ENCODE measurements at regions not wholly inside any gene's neighbourhood (a gene's known extent, or its start where the extent isn't known, plus 50 kb on each side); places are given as distances from the start of the nearest gene placed in this dataset.

- Histone ChIP-seq H3K4me3 (ENCODE audit: low read length) (no peak overlapping the region), H3K9me3 (ENCODE audit: control insufficient read depth, low read length) (no peaks in the 10 kb centered on the region), H3K27me3 (ENCODE audit: control insufficient read depth, insufficient read depth, low read length) (no peaks in the 10 kb centered on the region), H3K9ac (ENCODE audit: low read length) (no peak overlapping the region), H3K4me1 (ENCODE audit: control insufficient read depth, insufficient read depth, low read length) (no peaks in the 10 kb centered on the region), H3K36me3 (ENCODE audit: control insufficient read depth, insufficient read depth, low read length) (no peaks in the 10 kb centered on the region)
Measured at GRCh38 chr5:124523897-124524296, 222.5 kb downstream of the ZNF608 start.

DNA sequence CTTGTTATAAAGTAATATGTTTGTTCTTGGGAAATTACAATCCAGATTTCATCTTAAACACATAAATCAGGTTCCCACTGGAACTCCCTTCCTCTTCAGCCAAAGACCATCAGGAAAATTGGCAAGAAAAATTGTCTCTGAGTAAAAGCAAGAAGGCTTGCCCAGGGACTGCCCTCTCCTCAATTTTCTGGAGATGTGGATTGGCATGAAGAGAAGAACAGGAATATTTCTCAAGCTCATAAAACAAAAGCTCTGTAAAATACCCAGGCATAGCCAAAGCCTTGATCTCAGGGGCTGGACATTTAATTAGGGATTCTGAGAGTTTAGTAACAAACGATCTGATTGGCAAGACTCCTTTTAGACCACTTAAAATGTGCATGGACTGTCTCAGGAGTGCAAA, 223.4 kb downstream of the ZNF608 start:
- Histone ChIP-seq H3K9me3 (ENCODE audit: control insufficient read depth, low read length) (no peaks in the 10 kb centered on the region), H3K4me1 (ENCODE audit: control insufficient read depth, insufficient read depth, low read length) (no peaks in the 10 kb centered on the region)

GRCh38 chr5:124521461-124522230, 224.8 kb downstream of the ZNF608 start:
- H3K27me3 ChIP-seq (ENCODE audit: control insufficient read depth, insufficient read depth, low read length), result no peaks in the 10 kb centered on the region
- no peaks in the 10 kb centered on the region for H3K4me1 ChIP-seq (ENCODE audit: control insufficient read depth, insufficient read depth, low read length)
- no peaks in the 10 kb centered on the region for H3K9me3 ChIP-seq (ENCODE audit: control insufficient read depth, low read length)
- H3K4me3 ChIP-seq (ENCODE audit: low read length), result no peak overlapping the region
- no peak overlapping the region for H3K9ac ChIP-seq (ENCODE audit: low read length)
- no peaks in the 10 kb centered on the region for H3K36me3 ChIP-seq (ENCODE audit: control insufficient read depth, insufficient read depth, low read length)

More for the DNA sequence above, 223.4 kb downstream of the ZNF608 start:
- H3K4me3 ChIP-seq (ENCODE audit: low read length), result no peak overlapping the region
- no peaks in the 10 kb centered on the region for H3K27me3 ChIP-seq (ENCODE audit: control insufficient read depth, insufficient read depth, low read length)
- no peak overlapping the region for H3K9ac ChIP-seq (ENCODE audit: low read length)
- H3K36me3 ChIP-seq (ENCODE audit: control insufficient read depth, insufficient read depth, low read length), result no peaks in the 10 kb centered on the region

GRCh38 chr5:124519396-124519795, 227.0 kb downstream of the ZNF608 start:
- H3K4me1 ChIP-seq (ENCODE audit: control insufficient read depth, insufficient read depth, low read length), result no peaks in the 10 kb centered on the region
- H3K9ac ChIP-seq (ENCODE audit: low read length), result no peak overlapping the region
- no peaks in the 10 kb centered on the region for H3K9me3 ChIP-seq (ENCODE audit: control insufficient read depth, low read length)
- no peaks in the 10 kb centered on the region for H3K27me3 ChIP-seq (ENCODE audit: control insufficient read depth, insufficient read depth, low read length)
- no peak overlapping the region for H3K4me3 ChIP-seq (ENCODE audit: low read length)
- no peaks in the 10 kb centered on the region for H3K36me3 ChIP-seq (ENCODE audit: control insufficient read depth, insufficient read depth, low read length)

DNA sequence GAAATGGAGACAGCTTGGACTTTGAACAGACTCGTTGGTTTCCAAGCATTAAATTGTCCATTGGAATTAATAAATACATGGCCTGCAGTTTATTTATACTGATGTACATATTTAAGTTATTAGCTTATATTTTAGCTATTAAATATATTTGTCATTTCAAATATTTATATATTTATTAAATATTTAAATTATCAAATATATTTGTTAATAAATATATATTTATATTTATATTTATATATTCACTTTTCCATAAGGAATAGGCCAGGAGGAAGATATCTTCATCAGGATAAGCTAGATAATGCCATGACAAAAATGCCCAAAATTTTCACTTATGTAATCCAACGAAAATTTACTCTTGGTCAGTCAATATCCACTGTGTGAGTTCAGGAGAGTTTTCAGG, 229.9 kb downstream of the ZNF608 start:
- Histone ChIP-seq H3K36me3 (ENCODE audit: control insufficient read depth, insufficient read depth, low read length) (no peaks in the 10 kb centered on the region), H3K4me3 (ENCODE audit: low read length) (no peak overlapping the region), H3K9me3 (ENCODE audit: control insufficient read depth, low read length) (no peaks in the 10 kb centered on the region), H3K4me1 (ENCODE audit: control insufficient read depth, insufficient read depth, low read length) (no peaks in the 10 kb centered on the region), H3K27me3 (ENCODE audit: control insufficient read depth, insufficient read depth, low read length) (no peaks in the 10 kb centered on the region), H3K9ac (ENCODE audit: low read length) (no peak overlapping the region)

DNA sequence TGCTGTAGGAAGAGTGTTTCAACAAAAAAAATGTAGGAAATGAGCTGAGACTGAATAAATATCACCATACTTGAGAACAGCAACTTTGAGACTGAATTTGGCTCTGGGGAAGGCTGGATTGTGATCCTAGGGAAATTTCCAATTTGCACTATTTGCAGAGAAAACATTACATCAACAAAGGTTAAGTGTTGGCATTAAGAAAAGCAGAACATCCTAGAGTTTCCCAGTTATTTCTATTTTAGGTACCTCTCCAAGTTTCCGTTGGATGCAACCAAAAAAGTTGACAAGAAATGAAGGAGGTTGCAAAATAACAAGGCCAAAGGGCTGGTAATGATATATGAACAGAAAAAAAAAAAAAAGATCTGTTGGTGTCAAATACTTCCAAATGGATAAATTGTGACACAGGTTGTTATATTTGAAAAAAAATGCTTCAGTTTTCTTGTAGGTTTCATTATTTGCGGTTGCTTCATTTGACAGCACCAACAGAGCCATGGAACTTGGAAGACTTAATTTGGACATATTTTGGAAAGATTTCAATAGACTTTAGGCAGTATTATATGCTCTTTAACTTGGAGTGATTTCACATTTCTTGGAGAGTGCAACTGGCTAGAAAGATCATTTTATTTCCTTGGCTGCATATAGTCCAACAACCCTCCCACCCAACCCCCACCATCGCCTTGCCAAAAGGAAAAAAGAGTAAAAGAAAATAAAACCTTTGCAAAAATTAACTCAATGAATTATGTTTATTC, 230.8 kb downstream of the ZNF608 start:
- Histone ChIP-seq H3K4me1 (ENCODE audit: control insufficient read depth, insufficient read depth, low read length) (no peaks in the 10 kb centered on the region), H3K9ac (ENCODE audit: low read length) (no peak overlapping the region), H3K4me3 (ENCODE audit: low read length) (no peak overlapping the region), H3K9me3 (ENCODE audit: control insufficient read depth, low read length) (no peaks in the 10 kb centered on the region), H3K36me3 (ENCODE audit: control insufficient read depth, insufficient read depth, low read length) (no peaks in the 10 kb centered on the region), H3K27me3 (ENCODE audit: control insufficient read depth, insufficient read depth, low read length) (no peaks in the 10 kb centered on the region)

- Histone ChIP-seq H3K36me3 (ENCODE audit: control insufficient read depth, insufficient read depth, low read length) (no peaks in the 10 kb centered on the region), H3K4me3 (ENCODE audit: low read length) (no peak overlapping the region), H3K27me3 (ENCODE audit: control insufficient read depth, insufficient read depth, low read length) (no peaks in the 10 kb centered on the region), H3K9me3 (ENCODE audit: control insufficient read depth, low read length) (no peaks in the 10 kb centered on the region), H3K4me1 (ENCODE audit: control insufficient read depth, insufficient read depth, low read length) (no peaks in the 10 kb centered on the region), H3K9ac (ENCODE audit: low read length) (no peak overlapping the region)
Measured at GRCh38 chr5:124514956-124515355, 231.5 kb downstream of the ZNF608 start.

GRCh38 chr5:124512952-124513632, 233.3 kb downstream of the ZNF608 start:
- Histone ChIP-seq H3K4me3 (ENCODE audit: low read length) (no peak overlapping the region), H3K36me3 (ENCODE audit: control insufficient read depth, insufficient read depth, low read length) (no peaks in the 10 kb centered on the region), H3K27me3 (ENCODE audit: control insufficient read depth, insufficient read depth, low read length) (no peaks in the 10 kb centered on the region), H3K9me3 (ENCODE audit: control insufficient read depth, low read length) (no peaks in the 10 kb centered on the region), H3K9ac (ENCODE audit: low read length) (no peak overlapping the region), H3K4me1 (ENCODE audit: control insufficient read depth, insufficient read depth, low read length) (no peaks in the 10 kb centered on the region)

DNA sequence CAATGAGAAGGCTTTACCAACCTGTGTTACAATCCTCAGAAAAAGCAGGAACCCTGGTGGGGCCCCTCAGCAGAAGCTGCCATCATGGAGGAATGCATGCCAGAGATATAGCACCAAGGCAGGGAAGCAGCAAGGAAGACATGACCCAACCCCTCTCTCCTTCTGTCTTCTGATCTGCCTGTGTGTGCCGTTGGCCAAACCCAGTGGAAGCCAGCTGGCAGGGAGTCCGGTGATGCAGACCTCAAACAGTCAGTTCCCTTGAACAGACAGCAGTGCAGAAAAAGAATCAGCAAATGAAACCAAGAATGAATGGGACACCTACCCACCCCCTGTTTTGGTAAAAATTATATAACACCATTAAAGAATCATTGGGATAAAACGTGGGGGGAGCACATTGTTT, 234.2 kb downstream of the ZNF608 start:
- no peaks in the 10 kb centered on the region for H3K9me3 ChIP-seq (ENCODE audit: control insufficient read depth, low read length)
- H3K9ac ChIP-seq (ENCODE audit: low read length), result no peak overlapping the region
- no peaks in the 10 kb centered on the region for H3K4me1 ChIP-seq (ENCODE audit: control insufficient read depth, insufficient read depth, low read length)
- no peaks in the 10 kb centered on the region for H3K27me3 ChIP-seq (ENCODE audit: control insufficient read depth, insufficient read depth, low read length)
- H3K4me3 ChIP-seq (ENCODE audit: low read length), result no peak overlapping the region
- H3K36me3 ChIP-seq (ENCODE audit: control insufficient read depth, insufficient read depth, low read length), result no peaks in the 10 kb centered on the region

- Histone ChIP-seq H3K4me3 (ENCODE audit: low read length) (no peak overlapping the region), H3K4me1 (ENCODE audit: control insufficient read depth, insufficient read depth, low read length) (no peaks in the 10 kb centered on the region), H3K9ac (ENCODE audit: low read length) (no peak overlapping the region), H3K9me3 (ENCODE audit: control insufficient read depth, low read length) (no peaks in the 10 kb centered on the region), H3K27me3 (ENCODE audit: control insufficient read depth, insufficient read depth, low read length) (no peaks in the 10 kb centered on the region), H3K36me3 (ENCODE audit: control insufficient read depth, insufficient read depth, low read length) (no peaks in the 10 kb centered on the region)
Measured at GRCh38 chr5:124511791-124512190, 234.6 kb downstream of the ZNF608 start.

DNA sequence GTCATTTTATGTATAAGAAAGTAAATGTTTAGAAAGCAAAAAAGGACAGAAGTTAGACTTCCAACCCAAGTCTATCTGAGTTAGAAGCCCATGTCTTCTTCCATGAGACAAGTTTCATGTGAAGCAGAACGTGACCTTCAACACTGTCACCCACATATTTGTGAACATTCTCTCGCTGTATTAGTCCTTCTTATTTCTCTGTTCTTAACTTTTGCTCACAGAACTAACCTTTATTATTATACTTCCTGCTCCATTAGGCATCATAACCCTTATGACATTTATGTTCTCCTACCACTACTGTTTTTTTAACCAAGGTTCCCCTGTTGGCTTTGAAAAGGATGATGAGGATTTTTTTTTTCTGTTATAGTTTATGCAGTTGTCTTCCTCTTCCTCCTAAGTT, 238.8 kb downstream of the ZNF608 start:
- H3K9ac ChIP-seq (ENCODE audit: low read length), result no peak overlapping the region
- no peaks in the 10 kb centered on the region for H3K9me3 ChIP-seq (ENCODE audit: control insufficient read depth, low read length)
- H3K4me1 ChIP-seq (ENCODE audit: control insufficient read depth, insufficient read depth, low read length), result no peaks in the 10 kb centered on the region
- no peaks in the 10 kb centered on the region for H3K36me3 ChIP-seq (ENCODE audit: control insufficient read depth, insufficient read depth, low read length)
- no peak overlapping the region for H3K4me3 ChIP-seq (ENCODE audit: low read length)
- H3K27me3 ChIP-seq (ENCODE audit: control insufficient read depth, insufficient read depth, low read length), result no peaks in the 10 kb centered on the region

All from mucosa of stomach (tissue), 1 donor.